G401.6 (cell line): ENCODE measurements at regions not wholly inside any gene's neighbourhood (a gene's known extent, or its start where the extent isn't known, plus 50 kb on each side); places are given as distances from the start of the nearest gene placed in this dataset.
"Not testable (repeated sequence)": the region's sequence is repeated elsewhere in the genome, so short reads cannot be mapped to it uniquely, and the experiment has no call there.

Experiments used
- FAIRE-seq: peaks from 2 replicates; lab custom pipeline; 2012; peaks lifted over from hg19 to GRCh38; lab: Jason Lieb, UNC

GRCh38 chr12:29944269-29945000 is 160.7 kb upstream of the TMTC1 start:
- FAIRE-seq = no peak

DNA sequence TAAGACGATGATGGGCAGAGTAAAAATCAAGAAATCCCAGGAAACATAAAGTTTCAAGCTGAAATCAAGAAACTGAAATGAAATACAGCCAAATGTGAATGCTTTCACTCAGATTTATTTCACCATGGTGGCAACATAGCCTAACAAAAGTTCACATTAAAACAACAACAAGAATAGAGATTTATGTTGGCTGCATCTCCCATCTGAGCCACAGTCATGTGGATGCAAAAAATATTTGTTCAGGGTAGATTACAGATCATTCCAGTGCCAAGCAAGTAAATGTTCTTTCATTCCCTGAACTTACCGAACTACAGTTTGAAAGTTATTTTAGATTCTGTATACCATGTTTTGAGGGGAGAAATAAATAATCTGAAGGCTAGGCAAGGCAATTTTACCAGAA is 159.9 kb upstream of the TMTC1 start:
- FAIRE-seq = no peak

DNA sequence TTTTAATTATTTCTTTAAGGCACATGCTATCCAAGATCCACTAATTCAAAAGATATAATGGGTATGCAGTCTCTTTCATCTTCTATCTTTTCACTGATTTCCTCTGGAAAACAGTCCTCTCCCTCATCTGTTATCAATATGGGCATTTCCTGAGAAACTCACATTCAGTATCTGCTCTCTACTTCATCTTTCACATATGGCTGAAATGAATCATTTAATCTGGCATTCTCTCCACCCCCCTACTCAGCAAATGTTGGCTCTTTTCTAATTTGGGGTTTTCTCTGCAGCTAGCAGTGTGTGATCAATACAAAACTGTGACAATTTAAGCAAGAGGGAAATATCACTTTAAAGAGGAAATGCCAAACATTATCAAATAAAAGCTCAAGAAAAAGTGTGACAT is 157.1 kb upstream of the TMTC1 start:
- no peak for FAIRE-seq

DNA sequence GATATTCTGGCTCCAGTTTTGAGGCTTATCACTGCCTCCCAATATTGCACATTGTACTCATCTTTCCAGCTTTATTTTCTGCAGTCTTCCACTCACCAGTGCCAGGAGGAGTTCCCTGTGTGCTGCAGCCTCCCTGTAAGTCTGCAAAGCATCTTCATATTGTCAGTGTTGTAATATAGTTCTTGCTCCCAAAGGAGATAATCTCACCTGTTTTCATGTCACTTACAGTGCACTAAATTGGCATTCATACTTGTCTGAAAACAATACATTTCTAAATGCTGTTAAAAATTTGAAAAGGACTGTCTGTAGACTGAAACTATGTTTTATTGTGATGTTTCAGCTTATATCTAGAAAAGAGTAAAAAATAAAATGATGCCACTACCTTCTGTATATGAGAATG is 146.8 kb upstream of the TMTC1 start:
- no peak for FAIRE-seq

- FAIRE-seq = no peak
Measured at GRCh38 chr12:29929295-29929694, 145.6 kb upstream of the TMTC1 start.

DNA sequence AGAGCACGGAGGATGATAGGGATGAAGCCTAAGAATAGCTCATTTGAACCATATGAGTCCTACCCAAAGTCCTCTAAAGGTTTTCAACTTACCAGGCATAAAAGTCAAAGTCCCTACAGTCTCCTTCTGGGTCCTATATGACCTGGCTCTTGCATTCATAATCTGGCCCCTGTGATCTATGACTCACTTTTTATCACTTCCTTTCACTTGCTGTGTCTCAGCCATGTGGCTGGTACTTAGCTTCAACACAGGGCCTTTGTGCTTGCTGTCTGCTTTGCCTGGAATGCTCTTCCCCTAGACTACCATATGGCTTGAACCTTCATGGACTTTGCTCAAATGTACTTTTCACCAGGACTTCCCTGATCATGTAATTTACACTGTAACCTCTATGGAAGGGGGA is 137.6 kb upstream of the TMTC1 start:
- no peak for FAIRE-seq

DNA sequence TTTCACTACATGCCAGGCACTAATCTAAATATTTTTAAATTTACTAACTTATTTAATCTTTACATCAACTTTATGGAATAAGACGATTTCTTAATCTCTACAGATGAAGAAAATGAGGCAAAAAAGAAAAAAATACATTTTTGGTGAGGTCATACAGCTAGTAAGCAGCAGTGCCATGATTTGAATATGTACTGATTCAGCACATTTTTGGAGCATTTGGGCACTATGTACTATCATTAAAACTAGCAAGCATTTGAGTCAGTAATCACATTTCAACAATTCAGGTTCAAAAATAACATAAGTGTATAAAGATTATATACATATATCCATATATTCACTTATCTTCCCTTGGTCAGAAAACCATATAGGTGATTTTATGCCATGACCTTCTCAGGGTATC is 124.4 kb upstream of the TMTC1 start:
- FAIRE-seq = no peak

DNA sequence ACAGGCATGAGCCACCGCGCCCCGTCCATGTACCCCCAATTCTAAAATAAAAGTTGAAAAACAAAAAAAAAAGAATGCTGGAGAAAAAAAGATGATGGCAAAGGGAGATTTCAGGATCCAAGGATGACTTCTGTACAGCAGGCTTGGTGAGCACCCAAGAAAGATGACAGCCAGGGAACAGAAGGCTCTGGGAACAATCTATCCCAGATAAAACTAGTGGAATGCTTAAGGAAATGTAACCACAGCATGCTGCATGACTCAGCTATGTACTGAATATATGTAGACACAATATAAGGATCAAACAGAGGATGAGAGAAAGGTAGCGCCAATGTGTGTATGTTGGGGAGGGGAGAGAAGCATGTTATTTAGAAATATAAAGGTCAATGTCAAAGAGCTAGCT is 123.7 kb upstream of the TMTC1 start:
- no peak for FAIRE-seq

- no peak for FAIRE-seq
Measured at GRCh38 chr12:29902043-29902442, 118.3 kb upstream of the TMTC1 start.

- no peak for FAIRE-seq
Measured at GRCh38 chr12:29901585-29901984, 117.8 kb upstream of the TMTC1 start.

DNA sequence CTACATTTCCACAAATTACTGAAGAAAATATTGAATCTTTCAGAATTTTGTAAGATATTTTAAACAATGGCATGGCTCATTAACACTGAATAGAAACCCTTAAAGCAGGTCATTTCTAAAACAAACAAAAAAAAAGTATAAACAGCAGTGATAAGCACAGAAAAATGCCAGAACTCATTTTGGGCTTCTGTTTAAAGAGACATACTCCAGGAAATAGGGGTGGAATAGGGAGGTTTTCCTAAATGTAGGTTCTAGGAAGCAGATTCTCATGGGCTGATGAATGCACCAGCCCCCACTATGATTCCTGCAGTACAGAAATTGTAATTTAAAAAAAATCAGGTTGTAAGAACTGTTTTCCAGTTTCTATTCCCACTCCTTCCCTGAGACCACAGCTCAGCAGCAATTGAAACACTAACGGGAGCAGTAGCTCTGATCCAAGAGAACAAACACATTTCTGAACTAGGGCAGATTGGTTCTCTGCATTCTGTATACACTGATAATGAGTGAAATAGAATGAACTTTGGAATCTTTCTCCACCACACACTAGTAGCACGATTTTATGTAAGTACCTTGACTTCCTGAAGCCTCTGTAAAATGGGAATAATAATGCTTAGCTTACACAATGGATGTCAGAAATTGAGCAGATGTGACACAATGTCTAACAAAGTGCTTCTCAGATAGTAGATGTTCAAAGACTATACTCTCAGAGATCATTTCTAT is 115.6 kb upstream of the TMTC1 start:
- FAIRE-seq = no peak

GRCh38 chr12:29895966-29896365 is 112.2 kb upstream of the TMTC1 start:
- no peak for FAIRE-seq

GRCh38 chr12:29893002-29893401 is 109.3 kb upstream of the TMTC1 start:
- FAIRE-seq = no peak

DNA sequence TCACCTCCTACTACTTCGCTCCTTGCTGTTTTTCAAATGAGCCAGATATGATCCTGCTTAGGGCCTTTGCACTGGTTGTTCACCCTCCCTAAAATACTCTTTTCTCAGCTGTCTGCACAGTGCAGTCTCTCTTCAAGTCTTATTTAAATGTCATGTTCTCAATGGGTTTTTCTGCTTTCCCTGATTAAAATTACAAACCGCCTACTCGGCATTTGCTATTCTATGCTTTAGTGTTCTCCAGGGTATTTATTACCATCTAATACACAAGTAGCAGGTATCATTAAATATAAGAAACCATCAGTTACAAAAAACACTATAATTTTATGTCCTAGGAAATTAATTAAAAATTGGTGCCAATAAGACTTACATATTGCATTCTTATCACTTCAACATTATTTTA is 108.0 kb upstream of the TMTC1 start:
- no peak for FAIRE-seq

- no peak for FAIRE-seq
Measured at GRCh38 chr12:29889737-29890136, 106.0 kb upstream of the TMTC1 start.

GRCh38 chr12:29888777-29889176 is 105.0 kb upstream of the TMTC1 start:
- no peak for FAIRE-seq

DNA sequence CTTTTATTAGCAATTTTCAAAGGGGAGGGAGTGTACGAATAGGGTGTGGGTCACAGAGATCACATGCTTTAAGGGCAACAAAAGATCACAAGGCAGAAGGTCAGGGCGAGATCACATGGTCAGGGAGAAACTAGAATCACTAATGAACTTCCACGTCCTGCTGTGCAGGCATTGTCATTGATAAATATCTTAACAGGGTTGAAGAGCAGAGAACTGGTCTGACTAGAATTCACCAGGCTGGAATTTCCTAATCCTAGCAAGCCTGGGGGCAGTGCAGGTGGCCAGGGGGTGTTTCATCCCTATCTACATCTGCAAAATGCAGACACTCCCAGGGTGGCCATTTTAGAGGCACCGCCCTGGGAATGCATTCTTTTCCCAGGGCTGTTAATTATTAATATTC is 101.2 kb upstream of the TMTC1 start:
- FAIRE-seq = not testable (repeated sequence)

DNA sequence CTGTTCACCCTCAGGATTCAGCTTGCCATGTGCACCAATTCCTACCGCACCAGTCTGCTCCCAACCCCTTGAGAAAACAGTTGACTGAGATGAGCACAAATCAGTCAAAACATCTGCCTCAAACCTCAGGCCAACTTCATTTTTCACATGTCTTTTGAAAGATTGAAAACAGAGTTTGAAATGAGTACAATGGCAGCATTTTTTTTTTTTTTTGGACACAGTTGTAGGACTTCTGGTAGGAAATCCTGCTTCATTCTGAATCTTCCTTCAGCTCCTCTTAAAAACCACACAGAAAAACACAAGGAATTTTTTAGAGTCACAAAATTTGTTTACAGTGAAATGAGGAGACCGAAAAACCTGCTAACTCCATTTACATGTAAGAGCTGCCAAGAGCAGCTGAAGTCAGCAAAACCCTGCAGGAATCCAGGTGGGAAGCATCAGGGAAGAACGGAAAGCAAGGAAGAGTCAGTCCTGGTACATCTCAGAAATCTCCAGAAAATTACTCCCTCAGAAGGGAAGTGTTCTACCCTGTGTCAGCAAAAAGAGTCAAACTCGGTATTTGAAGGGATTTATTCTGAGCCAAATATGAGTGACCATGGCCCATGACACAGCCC is 100.3 kb upstream of the TMTC1 start:
- FAIRE-seq = no peak

- no peak for FAIRE-seq
Measured at GRCh38 chr12:29883525-29883924, 99.8 kb upstream of the TMTC1 start.

- no peak for FAIRE-seq
Measured at GRCh38 chr12:29882846-29883245, 99.1 kb upstream of the TMTC1 start.

DNA sequence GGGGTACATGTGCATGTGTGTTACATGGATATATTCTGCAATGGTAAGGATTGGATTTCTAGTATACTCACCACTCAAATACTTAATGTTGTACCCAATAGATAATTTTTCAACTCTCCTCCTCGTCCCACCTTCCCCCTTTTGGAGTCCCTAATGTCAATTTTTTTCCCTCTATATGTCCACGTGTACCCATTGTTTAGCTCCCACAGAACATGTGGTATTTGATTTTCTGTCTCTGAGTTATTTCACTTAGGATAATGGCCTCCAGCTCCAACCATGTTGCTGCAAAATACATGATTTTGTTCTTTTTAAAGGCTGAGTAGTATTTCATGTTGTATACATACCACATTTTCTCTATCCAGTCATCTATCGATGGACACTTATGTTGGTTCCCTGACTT is 97.2 kb upstream of the TMTC1 start:
- FAIRE-seq = no peak

DNA sequence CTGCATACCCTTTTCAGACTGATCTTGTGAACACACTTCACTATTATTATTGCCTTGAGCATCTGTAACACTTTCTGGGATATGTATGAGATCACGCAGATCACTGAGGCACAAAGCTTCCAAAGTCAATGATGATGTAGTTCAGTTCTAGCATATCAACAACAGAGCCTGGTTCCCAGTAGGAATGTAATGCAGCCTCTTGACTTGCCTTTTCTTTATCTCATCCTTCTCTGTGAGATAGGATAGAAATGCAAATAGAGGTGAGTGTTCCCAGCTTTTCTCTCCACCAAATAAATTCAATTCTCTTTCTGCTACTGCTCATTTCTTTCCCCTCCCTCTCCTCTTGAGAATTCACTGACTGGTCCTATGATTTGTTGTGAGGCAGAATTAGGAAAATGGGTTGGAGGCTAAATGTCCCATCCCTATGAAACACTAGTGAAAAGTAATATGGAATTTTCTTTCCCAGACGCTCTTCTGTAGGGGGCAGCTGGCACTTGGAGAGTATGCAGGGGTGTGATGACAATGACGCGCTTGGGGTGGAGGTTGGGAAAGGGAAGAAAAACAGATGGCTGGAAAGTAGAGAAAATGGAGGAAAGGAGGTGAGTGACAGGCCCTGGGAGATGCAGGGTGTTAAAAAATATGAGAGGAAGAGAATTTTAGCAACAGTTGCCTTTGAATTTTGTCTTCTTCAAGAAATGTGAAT is 96.0 kb upstream of the TMTC1 start:
- FAIRE-seq = no peak

DNA sequence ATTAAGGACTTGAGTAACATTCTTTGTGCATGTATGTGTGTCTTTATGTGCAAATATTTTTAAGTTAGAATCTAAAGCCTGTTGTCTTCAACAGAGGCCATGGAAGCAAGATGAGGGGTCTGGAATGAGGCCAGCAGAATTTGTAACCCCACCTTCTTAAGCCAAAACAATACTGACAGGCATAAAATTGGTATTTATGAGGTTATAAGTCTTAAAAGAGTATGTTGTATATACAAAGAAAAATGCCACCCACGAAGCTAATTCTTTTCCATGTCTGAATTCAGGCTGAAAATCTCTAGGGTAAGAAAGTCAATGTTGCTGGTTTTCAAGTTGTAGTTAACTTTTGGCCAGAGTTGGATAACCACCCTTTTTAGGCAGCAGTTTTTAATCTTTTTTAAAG is 86.2 kb upstream of the TMTC1 start:
- FAIRE-seq = no peak
